Cardiac fibroblast (primary cell): ENCODE measurements at regions not wholly inside any gene's neighbourhood (a gene's known extent, or its start where the extent isn't known, plus 50 kb on each side); places are given as distances from the start of the nearest gene placed in this dataset.

Source experiments
- DNase-seq, 2 donors: peaks; one replicate each; pipeline versions ENCODE4 v3.0.0 to v3.0.0-alpha.2; 2010; ENCODE audit warnings: low read depth in 2 of 2
- H3K4me3 ChIP-seq, 2 donors: replicated peaks in 1 of 2; 1 replicate in 1 of 2; 2 replicates in 1 of 2; pipeline ENCODE4 v1.5.1; 2011; ENCODE audit warnings: low read depth in 2 of 2, low read length in 2 of 2, mild to moderate bottlenecking in 2 of 2, moderate library complexity in 1 of 2
- CTCF ChIP-seq: IDR thresholded peaks from one replicate; pipeline ENCODE4 v1.5.1; 2011; ENCODE audit warnings: low read depth, mild to moderate bottlenecking, low read length, inconsistent platforms

GRCh38 chr13:111448504-111448903, 128.1 kb downstream of the TEX29 start:
- TF ChIP-seq CTCF: no peak
- DNase-seq: no peak
- H3K4me3 ChIP-seq: no peak overlapping the region

GRCh38 chr13:111449041-111449440, 128.6 kb downstream of the TEX29 start:
- H3K4me3 ChIP-seq: no peak overlapping the region
- TF ChIP-seq CTCF: no peak
- DNase-seq: no peak

- TF ChIP-seq CTCF: no peak
- no peak overlapping the region for H3K4me3 ChIP-seq
- no peak for DNase-seq
Observed at GRCh38 chr13:111451402-111451801, 131.0 kb downstream of the TEX29 start.

- DNase-seq: no peak
- H3K4me3 ChIP-seq: no peak overlapping the region
- TF ChIP-seq CTCF: no peak
Observed at GRCh38 chr13:111456452-111457230, 136.2 kb downstream of the TEX29 start.

GRCh38 chr13:111458001-111458531, 137.6 kb downstream of the TEX29 start:
- DNase-seq: no peak
- H3K4me3 ChIP-seq: no peak overlapping the region
- TF ChIP-seq CTCF: no peak

GRCh38 chr13:111458739-111459138, 138.3 kb downstream of the TEX29 start:
- TF ChIP-seq CTCF: no peak
- no peak for DNase-seq

More at GRCh38 chr13:111458739-111459138, 138.3 kb downstream of the TEX29 start:
- H3K4me3 ChIP-seq: no peak overlapping the region
